Esophagus squamous epithelium (tissue), 4 donors: ENCODE measurements at regions not wholly inside any gene's neighbourhood (a gene's known extent, or its start where the extent isn't known, plus 50 kb on each side); places are given as distances from the start of the nearest gene placed in this dataset.

ENCODE experiments used
- POLR2A ChIP-seq, 4 donors: fragments of 450-650 bp; IDR thresholded peaks; one replicate each; pipeline ENCODE4 v1.6.1; 2017; ENCODE audit warnings: antibody characterized with exemption in 4 of 4, mild to moderate bottlenecking in 4 of 4, moderate library complexity in 3 of 4
- TF ChIP-seq, protein P1 (sequence below), 6 experiments: fragments of 450-650 bp in 4 of 6; fragments of 200-600 bp in 2 of 6; sonication (generic) in 2 of 6; IDR thresholded peaks; one replicate each; pipeline ENCODE4 v1.5.1; 2016 to 2019; ENCODE audit warnings: antibody characterized with exemption in 6 of 6, mild to moderate bottlenecking in 4 of 6, moderate library complexity in 4 of 6

- TF ChIP-seq, protein P1, sequence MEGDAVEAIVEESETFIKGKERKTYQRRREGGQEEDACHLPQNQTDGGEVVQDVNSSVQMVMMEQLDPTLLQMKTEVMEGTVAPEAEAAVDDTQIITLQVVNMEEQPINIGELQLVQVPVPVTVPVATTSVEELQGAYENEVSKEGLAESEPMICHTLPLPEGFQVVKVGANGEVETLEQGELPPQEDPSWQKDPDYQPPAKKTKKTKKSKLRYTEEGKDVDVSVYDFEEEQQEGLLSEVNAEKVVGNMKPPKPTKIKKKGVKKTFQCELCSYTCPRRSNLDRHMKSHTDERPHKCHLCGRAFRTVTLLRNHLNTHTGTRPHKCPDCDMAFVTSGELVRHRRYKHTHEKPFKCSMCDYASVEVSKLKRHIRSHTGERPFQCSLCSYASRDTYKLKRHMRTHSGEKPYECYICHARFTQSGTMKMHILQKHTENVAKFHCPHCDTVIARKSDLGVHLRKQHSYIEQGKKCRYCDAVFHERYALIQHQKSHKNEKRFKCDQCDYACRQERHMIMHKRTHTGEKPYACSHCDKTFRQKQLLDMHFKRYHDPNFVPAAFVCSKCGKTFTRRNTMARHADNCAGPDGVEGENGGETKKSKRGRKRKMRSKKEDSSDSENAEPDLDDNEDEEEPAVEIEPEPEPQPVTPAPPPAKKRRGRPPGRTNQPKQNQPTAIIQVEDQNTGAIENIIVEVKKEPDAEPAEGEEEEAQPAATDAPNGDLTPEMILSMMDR (IDR thresholded peaks at IDR 0.05) = no peak
- no peak for TF ChIP-seq POLR2A (IDR thresholded peaks at IDR 0.05)
Measured at GRCh38 chr5:112669328-112669963, 68.2 kb upstream of the APC start.
